Endothelial cell of umbilical vein (primary cell): ENCODE measurements at regions not wholly inside any gene's neighbourhood (a gene's known extent, or its start where the extent isn't known, plus 50 kb on each side); places are given as distances from the start of the nearest gene placed in this dataset.

Experiments
- CTCF ChIP-seq, 2 donors: IDR thresholded peaks; 1 replicate in 1 of 2; 2 replicates in 1 of 2; pipeline ENCODE4 v1.5.1; 2011; ENCODE audit warnings: low read length in 2 of 2, mild to moderate bottlenecking in 2 of 2, moderate library complexity in 2 of 2, control low read depth in 1 of 2, inconsistent platforms in 1 of 2, low read depth in 1 of 2; ENCODE audit not compliant: insufficient read depth in 1 of 2; ENCODE audit errors: extremely low read depth in 1 of 2
- EZH2 ChIP-seq: IDR thresholded peaks from 2 replicates; pipeline ENCODE4 v1.6.1; 2012; ENCODE audit warnings: borderline replicate concordance, low read depth, mild to moderate bottlenecking, moderate library complexity, low read length, inconsistent platforms; ENCODE audit not compliant: severe bottlenecking
- POLR2A ChIP-seq: IDR thresholded peaks from 2 replicates; pipeline ENCODE4 v1.6.1; 2012; ENCODE audit warnings: low read depth, mild to moderate bottlenecking, control low read depth, low read length
- POLR2AphosphoS5 ChIP-seq: IDR thresholded peaks from 2 replicates; pipeline ENCODE4 v1.6.1; 2012; ENCODE audit warnings: low read depth, mild to moderate bottlenecking, control low read depth, low read length, moderate library complexity; ENCODE audit not compliant: insufficient read depth

DNA sequence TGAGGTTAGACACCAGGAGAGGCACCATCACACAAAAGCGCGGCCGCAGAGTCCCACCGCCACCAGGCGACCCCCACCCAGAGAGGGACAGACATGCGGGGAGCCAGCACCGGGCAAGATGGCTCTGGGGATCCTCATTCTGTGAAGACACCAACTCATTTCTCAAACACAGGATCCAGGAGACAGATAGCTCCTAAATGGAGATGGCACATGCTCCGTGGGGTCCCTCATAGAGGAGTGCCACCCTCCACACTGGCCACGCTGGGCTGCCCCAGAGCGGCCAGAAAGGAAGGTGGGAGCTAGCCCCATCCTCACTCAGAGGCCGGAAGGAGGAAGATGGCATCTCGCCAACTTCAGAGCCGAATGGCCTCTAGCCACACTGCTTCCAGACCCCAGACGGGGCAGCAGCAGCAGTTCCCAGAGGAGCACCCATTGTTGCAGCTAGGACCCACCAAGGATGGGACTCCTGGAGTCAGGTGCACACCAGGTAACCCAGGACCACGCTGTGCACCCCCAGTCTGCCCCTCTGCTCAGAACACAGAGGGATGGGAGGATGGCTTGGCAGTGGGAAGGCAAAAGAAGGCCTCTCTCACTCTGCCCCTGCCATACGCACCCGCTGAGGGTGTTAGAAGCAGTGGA, 78.6 kb downstream of the ZIC5 start:
- TF ChIP-seq CTCF (IDR thresholded peaks at IDR 0.05; ENCODE audit: extremely low read depth in 1 of 2, insufficient read depth in 1 of 2, low read depth in 1 of 2, low read length in 2 of 2) (no peak), EZH2 (no peak), POLR2AphosphoS5 (no peak), POLR2A (no peak)
